ENCODE measurements at regions not wholly inside any gene's neighbourhood (a gene's known extent, or its start where the extent isn't known, plus 50 kb on each side); places are given as distances from the start of the nearest gene placed in this dataset.
"Not testable (repeated sequence)": the region's sequence is repeated elsewhere in the genome, so short reads cannot be mapped to it uniquely, and the experiment has no call there.

GRCh38 chr15:32536507-32537172 lies 56.6 kb upstream of the GOLGA8N start:
- WGBS, 2 donors, result 0% methylated on average over 5 to 30 of the region's 61 CpGs
- Histone ChIP-seq H3K27ac (ENCODE audit: low read depth in 1 of 2, low read length in 1 of 2) (peak overlapping the region; percentile 80 to 84), H3K4me3 (peak overlapping the region; percentile 50)
- H3K9me3 ChIP-seq (ENCODE audit: control insufficient read depth in 4 of 4, insufficient read depth in 3 of 4, low read length in 3 of 4); H3K36me3 ChIP-seq (ENCODE audit: control insufficient read depth in 4 of 4, insufficient read depth in 4 of 4, low read length in 4 of 4); H3K27me3 ChIP-seq (ENCODE audit: control insufficient read depth in 3 of 3, insufficient read depth in 3 of 3, low read length in 2 of 3); H3K4me1 ChIP-seq (ENCODE audit: control insufficient read depth in 5 of 5, insufficient read depth in 5 of 5, low read length in 5 of 5); H3K9ac ChIP-seq (ENCODE audit: insufficient read depth in 1 of 2, low read length in 2 of 2): not testable (repeated sequence)
- ATAC-seq (ENCODE audit: insufficient read depth, low FRiP score) (peak; percentile 100), DNase-seq (peak in 2 of 3 donors; percentile 14 to 36)

GRCh38 chr15:32536057-32536493 lies 57.2 kb upstream of the GOLGA8N start:
- H3K27ac ChIP-seq (ENCODE audit: low read depth in 1 of 2, low read length in 1 of 2); H3K27me3 ChIP-seq (ENCODE audit: control insufficient read depth in 3 of 3, insufficient read depth in 3 of 3, low read length in 2 of 3); H3K4me1 ChIP-seq (ENCODE audit: control insufficient read depth in 5 of 5, insufficient read depth in 5 of 5, low read length in 5 of 5); DNase-seq; H3K36me3 ChIP-seq (ENCODE audit: control insufficient read depth in 4 of 4, insufficient read depth in 4 of 4, low read length in 4 of 4); H3K4me3 ChIP-seq; H3K9me3 ChIP-seq (ENCODE audit: control insufficient read depth in 4 of 4, insufficient read depth in 3 of 4, low read length in 3 of 4); H3K9ac ChIP-seq (ENCODE audit: insufficient read depth in 1 of 2, low read length in 2 of 2): not testable (repeated sequence)
- peak; percentile 35 for ATAC-seq (ENCODE audit: insufficient read depth, low FRiP score)
- no CpG with 5 or more reads among the region's 55 CpGs for WGBS, 2 donors

DNA sequence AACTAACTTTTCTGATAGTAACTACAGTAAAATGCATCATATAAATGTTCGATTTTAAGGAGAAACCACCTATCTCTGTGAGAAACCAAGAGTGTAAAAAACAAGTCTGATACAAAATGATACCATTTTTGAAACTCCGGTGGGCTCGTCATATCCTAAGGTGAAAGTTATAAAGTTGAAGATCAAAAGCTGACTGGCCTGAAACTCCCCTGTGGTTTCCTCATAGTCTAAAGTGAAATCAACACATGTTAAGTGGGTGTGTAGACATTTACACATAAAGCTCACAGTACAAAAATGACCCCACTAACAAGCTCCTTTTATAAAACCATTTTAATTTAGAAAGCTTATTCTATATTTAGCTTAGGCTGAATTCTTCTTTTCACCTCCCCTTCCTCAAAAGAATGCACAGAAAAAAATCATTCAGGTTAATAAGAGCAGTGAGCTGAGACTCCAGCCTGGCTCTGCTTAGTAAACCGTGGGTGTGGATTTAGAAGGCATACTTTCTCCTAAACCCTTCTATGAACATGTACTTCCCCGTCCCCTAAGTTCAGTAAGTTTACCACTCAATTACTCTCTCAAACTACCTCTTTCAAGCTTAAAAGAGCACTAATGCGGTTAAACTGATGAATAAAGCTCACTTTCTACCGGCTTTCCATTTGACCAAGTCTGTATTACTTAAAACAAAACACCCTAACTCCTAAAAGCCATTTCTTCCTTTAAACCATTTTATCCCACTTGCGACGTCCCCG lies 57.9 kb upstream of the GOLGA8N start:
- not testable (repeated sequence) for ATAC-seq (ENCODE audit: insufficient read depth, low FRiP score); H3K4me3 ChIP-seq; H3K9ac ChIP-seq (ENCODE audit: insufficient read depth in 1 of 2, low read length in 2 of 2); DNase-seq; H3K4me1 ChIP-seq (ENCODE audit: control insufficient read depth in 5 of 5, insufficient read depth in 5 of 5, low read length in 5 of 5); H3K27ac ChIP-seq (ENCODE audit: low read depth in 1 of 2, low read length in 1 of 2); H3K9me3 ChIP-seq (ENCODE audit: control insufficient read depth in 4 of 4, insufficient read depth in 3 of 4, low read length in 3 of 4); H3K36me3 ChIP-seq (ENCODE audit: control insufficient read depth in 4 of 4, insufficient read depth in 4 of 4, low read length in 4 of 4); H3K27me3 ChIP-seq (ENCODE audit: control insufficient read depth in 3 of 3, insufficient read depth in 3 of 3, low read length in 2 of 3)
- no CpG with 5 or more reads among the region's 10 CpGs for WGBS, 2 donors

GRCh38 chr15:32522900-32523299 lies 67.5 kb upstream of the GOLGA8O start:
- not testable (repeated sequence) for H3K4me1 ChIP-seq (ENCODE audit: control insufficient read depth in 5 of 5, insufficient read depth in 5 of 5, low read length in 5 of 5); ATAC-seq (ENCODE audit: insufficient read depth, low FRiP score); DNase-seq; H3K9ac ChIP-seq (ENCODE audit: insufficient read depth in 1 of 2, low read length in 2 of 2); H3K4me3 ChIP-seq; H3K9me3 ChIP-seq (ENCODE audit: control insufficient read depth in 4 of 4, insufficient read depth in 3 of 4, low read length in 3 of 4); H3K36me3 ChIP-seq (ENCODE audit: control insufficient read depth in 4 of 4, insufficient read depth in 4 of 4, low read length in 4 of 4); H3K27ac ChIP-seq (ENCODE audit: low read depth in 1 of 2, low read length in 1 of 2); H3K27me3 ChIP-seq (ENCODE audit: control insufficient read depth in 3 of 3, insufficient read depth in 3 of 3, low read length in 2 of 3)
- 59 to 82% methylated on average over 4 to 5 of the region's 6 CpGs for WGBS, 2 donors

- not testable (repeated sequence) for H3K9ac ChIP-seq (ENCODE audit: insufficient read depth in 1 of 2, low read length in 2 of 2); DNase-seq; H3K36me3 ChIP-seq (ENCODE audit: control insufficient read depth in 4 of 4, insufficient read depth in 4 of 4, low read length in 4 of 4); H3K9me3 ChIP-seq (ENCODE audit: control insufficient read depth in 4 of 4, insufficient read depth in 3 of 4, low read length in 3 of 4); H3K4me3 ChIP-seq; H3K27ac ChIP-seq (ENCODE audit: low read depth in 1 of 2, low read length in 1 of 2); H3K4me1 ChIP-seq (ENCODE audit: control insufficient read depth in 5 of 5, insufficient read depth in 5 of 5, low read length in 5 of 5); H3K27me3 ChIP-seq (ENCODE audit: control insufficient read depth in 3 of 3, insufficient read depth in 3 of 3, low read length in 2 of 3); ATAC-seq (ENCODE audit: insufficient read depth, low FRiP score)
- WGBS, 2 donors, result 97 to 98% methylated on average over 9 of the region's 9 CpGs
Observed at GRCh38 chr15:32522421-32522820, 67.0 kb upstream of the GOLGA8O start.

DNA sequence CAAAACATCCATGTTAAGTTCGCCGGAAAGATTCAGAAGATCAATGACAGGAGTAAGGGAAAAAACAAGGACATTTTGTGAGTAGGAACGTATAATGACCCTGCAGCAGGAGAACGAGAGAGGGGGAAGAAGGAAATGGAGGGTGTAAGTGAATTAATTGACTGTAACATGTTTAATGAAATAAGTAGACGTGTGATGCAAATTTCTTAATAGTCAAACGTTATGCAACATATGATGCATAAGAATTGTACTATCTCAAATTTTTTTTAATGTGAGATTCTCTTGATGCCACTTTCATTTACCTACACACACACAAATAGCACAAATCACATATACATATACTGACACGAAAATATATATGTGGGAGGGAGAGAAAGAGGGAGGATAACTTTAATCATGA lies 63.5 kb upstream of the GOLGA8O start:
- not testable (repeated sequence) for H3K4me3 ChIP-seq

DNA sequence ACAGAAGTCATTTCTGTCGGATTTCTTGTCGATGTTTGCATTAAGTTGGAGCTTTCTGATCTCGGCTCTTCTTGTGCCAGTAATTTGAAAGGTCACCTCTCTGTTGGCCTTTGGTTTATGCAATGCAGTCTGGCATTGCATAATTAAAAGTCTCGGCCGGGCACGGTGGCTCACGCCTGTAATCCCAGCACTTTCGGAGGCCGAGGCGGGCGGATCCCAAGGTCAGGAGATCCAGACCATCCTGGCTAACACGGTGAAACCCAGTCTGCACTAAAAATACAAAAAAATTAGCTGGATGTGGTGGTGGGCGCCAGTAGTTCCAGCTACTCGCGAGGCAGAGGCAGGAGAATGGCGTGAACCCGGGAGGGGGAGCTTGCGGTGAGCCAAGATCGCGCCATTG lies 62.6 kb upstream of the GOLGA8O start:
- DNase-seq; H3K36me3 ChIP-seq (ENCODE audit: control insufficient read depth in 4 of 4, insufficient read depth in 4 of 4, low read length in 4 of 4); H3K9ac ChIP-seq (ENCODE audit: insufficient read depth in 1 of 2, low read length in 2 of 2); H3K27me3 ChIP-seq (ENCODE audit: control insufficient read depth in 3 of 3, insufficient read depth in 3 of 3, low read length in 2 of 3); H3K27ac ChIP-seq (ENCODE audit: low read depth in 1 of 2, low read length in 1 of 2); ATAC-seq (ENCODE audit: insufficient read depth, low FRiP score); H3K9me3 ChIP-seq (ENCODE audit: control insufficient read depth in 4 of 4, insufficient read depth in 3 of 4, low read length in 3 of 4); H3K4me3 ChIP-seq; H3K4me1 ChIP-seq (ENCODE audit: control insufficient read depth in 5 of 5, insufficient read depth in 5 of 5, low read length in 5 of 5): not testable (repeated sequence)
- WGBS, 2 donors, result 63 to 82% methylated on average over 20 of the region's 20 CpGs

More for the DNA sequence above, 63.5 kb upstream of the GOLGA8O start:
- not testable (repeated sequence) for DNase-seq; ATAC-seq (ENCODE audit: insufficient read depth, low FRiP score); H3K4me1 ChIP-seq (ENCODE audit: control insufficient read depth in 5 of 5, insufficient read depth in 5 of 5, low read length in 5 of 5); H3K36me3 ChIP-seq (ENCODE audit: control insufficient read depth in 4 of 4, insufficient read depth in 4 of 4, low read length in 4 of 4); H3K27me3 ChIP-seq (ENCODE audit: control insufficient read depth in 3 of 3, insufficient read depth in 3 of 3, low read length in 2 of 3); H3K9me3 ChIP-seq (ENCODE audit: control insufficient read depth in 4 of 4, insufficient read depth in 3 of 4, low read length in 3 of 4); H3K9ac ChIP-seq (ENCODE audit: insufficient read depth in 1 of 2, low read length in 2 of 2); H3K27ac ChIP-seq (ENCODE audit: low read depth in 1 of 2, low read length in 1 of 2)
- 41 to 57% methylated on average over 5 to 7 of the region's 7 CpGs for WGBS, 2 donors

GRCh38 chr15:32516954-32517353 lies 61.5 kb upstream of the GOLGA8O start:
- H3K27me3 ChIP-seq (ENCODE audit: control insufficient read depth in 3 of 3, insufficient read depth in 3 of 3, low read length in 2 of 3); H3K9me3 ChIP-seq (ENCODE audit: control insufficient read depth in 4 of 4, insufficient read depth in 3 of 4, low read length in 3 of 4); ATAC-seq (ENCODE audit: insufficient read depth, low FRiP score); H3K4me3 ChIP-seq; H3K27ac ChIP-seq (ENCODE audit: low read depth in 1 of 2, low read length in 1 of 2); DNase-seq; H3K4me1 ChIP-seq (ENCODE audit: control insufficient read depth in 5 of 5, insufficient read depth in 5 of 5, low read length in 5 of 5); H3K9ac ChIP-seq (ENCODE audit: insufficient read depth in 1 of 2, low read length in 2 of 2); H3K36me3 ChIP-seq (ENCODE audit: control insufficient read depth in 4 of 4, insufficient read depth in 4 of 4, low read length in 4 of 4): not testable (repeated sequence)
- 62 to 91% methylated on average over 1 of the region's 1 CpG for WGBS, 2 donors

Data from lung (tissue), 9 donors.